Sigmoid colon (tissue), 4 donors: ENCODE measurements at regions not wholly inside any gene's neighbourhood (a gene's known extent, or its start where the extent isn't known, plus 50 kb on each side); places are given as distances from the start of the nearest gene placed in this dataset.

Experiments used
- CTCF ChIP-seq, 4 experiments: fragments of 450-650 bp in 3 of 4; fragments of 200-600 bp in 1 of 4; IDR thresholded peaks; one replicate each; pipeline ENCODE4 v1.5.1; 2016 to 2019; ENCODE audit warnings: antibody characterized with exemption in 4 of 4, mild to moderate bottlenecking in 3 of 4, moderate library complexity in 2 of 4
- EP300 ChIP-seq, 4 donors: sonication (generic); formaldehyde crosslinking; IDR thresholded peaks; one replicate each; pipeline ENCODE4 v1.6.1; 2017; ENCODE audit warnings: antibody characterized with exemption in 4 of 4
- POLR2A ChIP-seq, 2 donors: fragments of 450-650 bp; IDR thresholded peaks; one replicate each; pipeline ENCODE4 v1.6.1; 2016; ENCODE audit warnings: antibody characterized with exemption in 2 of 2, mild to moderate bottlenecking in 2 of 2, moderate library complexity in 2 of 2

DNA sequence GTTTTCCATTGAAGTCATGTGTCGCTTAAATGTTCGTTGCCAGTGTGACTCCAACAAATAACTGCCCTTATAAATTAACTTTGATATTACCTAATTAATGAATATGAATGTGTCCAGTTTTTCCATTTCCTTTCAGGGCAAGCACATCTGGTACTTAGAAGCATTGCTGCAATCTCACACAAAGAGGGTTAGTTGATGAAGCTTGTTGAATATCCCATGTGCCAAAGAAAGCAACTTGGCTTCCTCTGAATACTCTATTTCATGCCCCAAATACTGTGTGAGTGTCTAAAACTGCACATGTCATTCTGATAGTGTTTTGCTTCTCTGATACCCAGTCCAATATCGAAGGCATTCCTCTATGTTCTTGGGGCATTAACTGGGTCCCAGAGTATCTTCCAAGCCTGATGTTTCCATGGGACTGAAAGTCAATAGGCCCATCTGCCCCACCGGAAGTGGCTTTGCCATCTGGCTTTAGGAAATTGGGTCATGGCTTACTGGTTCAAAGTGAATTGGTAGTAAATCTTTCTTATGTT lies 75.8 kb upstream of the CNTN1 start:
- TF ChIP-seq CTCF (IDR thresholded peaks at IDR 0.05) (no peak), EP300 (IDR thresholded peaks at IDR 0.05) (no peak), POLR2A (IDR thresholded peaks at IDR 0.05) (no peak)
